ENCODE measurements at regions not wholly inside any gene's neighbourhood (a gene's known extent, or its start where the extent isn't known, plus 50 kb on each side); places are given as distances from the start of the nearest gene placed in this dataset.

GRCh38 chr5:172585114-172585513 lies 55.9 kb upstream of the NEURL1B start:
- Histone ChIP-seq H3K9me2 (replicated peaks; ENCODE audit: insufficient read depth, low read length) (no peaks in the 10 kb centered on the region), H3K36me3 (replicated peaks; ENCODE audit: insufficient read depth, low read length) (no peaks in the 10 kb centered on the region), H3K27me3 (replicated peaks; ENCODE audit: insufficient read depth, low read length) (peaks cover 27% of the 10 kb centered on the region; the same call in 1 of the 2 replicates), H4K20me1 (ENCODE audit: insufficient read depth, low read length) (no peaks in the 10 kb centered on the region), H3K4me3 (ENCODE audit: low read length) (no peak overlapping the region), H3K4me1 (ENCODE audit: low read length) (no peaks in the 10 kb centered on the region), H3K9ac (ENCODE audit: low read length) (no peak overlapping the region), H3K9me3 (replicated peaks; ENCODE audit: insufficient read depth, low read length) (no peaks in the 10 kb centered on the region), H3K79me2 (ENCODE audit: low read length) (no peaks in the 10 kb centered on the region), H3K4me2 (ENCODE audit: low read depth, low read length) (no peak overlapping the region), H3F3A (ENCODE audit: insufficient read depth, low read length) (no peaks in the 10 kb centered on the region), H2AFZ (ENCODE audit: low read length) (no peak overlapping the region), H3K27ac (ENCODE audit: low read length) (no peak overlapping the region)
- DNase-seq, result no peak
- no peak for TF ChIP-seq CTCF (IDR thresholded peaks at IDR 0.05; ENCODE audit: low read length)
- no peak for TF ChIP-seq EZH2phosphoT487 (IDR thresholded peaks at IDR 0.05; ENCODE audit: low read length)
- no peak for TF ChIP-seq EZH2 (optimal IDR thresholded peaks at IDR 0.05; ENCODE audit: low read depth, low read length)

- Histone ChIP-seq H2AFZ (ENCODE audit: low read length) (no peak overlapping the region), H3K36me3 (replicated peaks; ENCODE audit: insufficient read depth, low read length) (no peaks in the 10 kb centered on the region), H3K79me2 (ENCODE audit: low read length) (no peaks in the 10 kb centered on the region), H3K4me3 (ENCODE audit: low read length) (no peak overlapping the region), H3K9me3 (replicated peaks; ENCODE audit: insufficient read depth, low read length) (no peaks in the 10 kb centered on the region), H3K27me3 (replicated peaks; ENCODE audit: insufficient read depth, low read length) (peaks cover 27% of the 10 kb centered on the region; the same call in 1 of the 2 replicates), H4K20me1 (ENCODE audit: insufficient read depth, low read length) (no peaks in the 10 kb centered on the region), H3K4me1 (ENCODE audit: low read length) (no peaks in the 10 kb centered on the region), H3K9me2 (replicated peaks; ENCODE audit: insufficient read depth, low read length) (no peaks in the 10 kb centered on the region), H3F3A (ENCODE audit: insufficient read depth, low read length) (no peaks in the 10 kb centered on the region), H3K27ac (ENCODE audit: low read length) (no peak overlapping the region), H3K4me2 (ENCODE audit: low read depth, low read length) (no peak overlapping the region), H3K9ac (ENCODE audit: low read length) (no peak overlapping the region)
- DNase-seq, result no peak
- no peak for TF ChIP-seq CTCF (IDR thresholded peaks at IDR 0.05; ENCODE audit: low read length)
- TF ChIP-seq EZH2 (optimal IDR thresholded peaks at IDR 0.05; ENCODE audit: low read depth, low read length), result no peak
- no peak for TF ChIP-seq EZH2phosphoT487 (IDR thresholded peaks at IDR 0.05; ENCODE audit: low read length)
Observed at GRCh38 chr5:172584638-172585037, 56.4 kb upstream of the NEURL1B start.

GRCh38 chr5:172583931-172584511 lies 57.0 kb upstream of the NEURL1B start:
- TF ChIP-seq EZH2phosphoT487 (IDR thresholded peaks at IDR 0.05; ENCODE audit: low read length), result no peak
- no peak for TF ChIP-seq EZH2 (optimal IDR thresholded peaks at IDR 0.05; ENCODE audit: low read depth, low read length)
- TF ChIP-seq CTCF (IDR thresholded peaks at IDR 0.05; ENCODE audit: low read length), result no peak
- H3K9ac ChIP-seq (ENCODE audit: low read length), result no peak overlapping the region

More at GRCh38 chr5:172583931-172584511, 57.0 kb upstream of the NEURL1B start:
- Histone ChIP-seq H3K4me3 (ENCODE audit: low read length) (no peak overlapping the region), H3K79me2 (ENCODE audit: low read length) (no peaks in the 10 kb centered on the region), H3K27me3 (replicated peaks; ENCODE audit: insufficient read depth, low read length) (peaks cover 27% of the 10 kb centered on the region; the same call in 1 of the 2 replicates), H3K9me2 (replicated peaks; ENCODE audit: insufficient read depth, low read length) (no peaks in the 10 kb centered on the region), H3K27ac (ENCODE audit: low read length) (no peak overlapping the region), H3K36me3 (replicated peaks; ENCODE audit: insufficient read depth, low read length) (no peaks in the 10 kb centered on the region), H2AFZ (ENCODE audit: low read length) (no peak overlapping the region), H3F3A (ENCODE audit: insufficient read depth, low read length) (no peaks in the 10 kb centered on the region), H3K4me1 (ENCODE audit: low read length) (no peaks in the 10 kb centered on the region), H3K4me2 (ENCODE audit: low read depth, low read length) (no peak overlapping the region), H3K9me3 (replicated peaks; ENCODE audit: insufficient read depth, low read length) (no peaks in the 10 kb centered on the region), H4K20me1 (ENCODE audit: insufficient read depth, low read length) (no peaks in the 10 kb centered on the region)
- no peak for DNase-seq
